ENCODE measurements at regions not wholly inside any gene's neighbourhood (a gene's known extent, or its start where the extent isn't known, plus 50 kb on each side); places are given as distances from the start of the nearest gene placed in this dataset.
"Not testable (repeated sequence)": the region's sequence is repeated elsewhere in the genome, so short reads cannot be mapped to it uniquely, and the experiment has no call there.

DNA sequence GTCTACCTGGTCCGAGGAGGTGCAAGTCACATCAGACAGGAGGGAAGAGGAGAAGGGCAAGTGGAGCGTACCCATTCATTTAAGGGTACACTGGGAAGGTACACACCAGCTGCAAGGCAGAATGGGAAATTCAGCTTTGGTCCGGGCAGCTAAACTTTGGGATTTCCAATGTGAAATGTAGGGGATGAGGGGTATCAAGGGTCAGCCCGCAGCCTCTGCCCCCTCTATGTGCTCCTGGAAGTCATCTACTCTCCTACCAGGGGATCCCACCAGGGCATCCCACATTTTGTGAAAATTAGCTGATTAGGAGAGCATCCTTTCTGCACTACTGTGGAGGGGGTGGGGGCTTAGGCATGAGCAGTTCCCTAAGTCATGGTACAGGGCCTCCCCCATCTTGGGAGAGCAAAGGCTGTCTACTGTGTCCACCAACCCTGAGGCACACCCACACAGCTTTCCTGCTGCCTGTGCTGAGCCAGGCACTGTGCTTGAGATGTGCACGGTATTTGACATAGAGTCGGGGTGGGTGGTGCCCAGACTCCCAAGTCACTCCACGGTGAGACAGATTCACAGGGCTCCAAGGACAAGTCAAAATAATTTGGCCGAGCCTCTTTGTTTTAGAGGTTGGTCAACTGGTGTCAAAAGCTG is 189.1 kb upstream of the SULF2 start:
- H3K4me3 Mint-ChIP-seq (ENCODE audit: unreplicated experiment) = no peak overlapping the region
- H3K36me3 Mint-ChIP-seq (ENCODE audit: insufficient read depth, unreplicated experiment) = no peaks in the 10 kb centered on the region
- no peak overlapping the region for H3K27ac Mint-ChIP-seq (ENCODE audit: low read depth, unreplicated experiment)
- H3K27me3 Mint-ChIP-seq (ENCODE audit: insufficient read depth, unreplicated experiment) = no peaks in the 10 kb centered on the region
- DNase-seq (ENCODE audit: unreplicated experiment) = no peak
- TF ChIP-seq, protein P1, sequence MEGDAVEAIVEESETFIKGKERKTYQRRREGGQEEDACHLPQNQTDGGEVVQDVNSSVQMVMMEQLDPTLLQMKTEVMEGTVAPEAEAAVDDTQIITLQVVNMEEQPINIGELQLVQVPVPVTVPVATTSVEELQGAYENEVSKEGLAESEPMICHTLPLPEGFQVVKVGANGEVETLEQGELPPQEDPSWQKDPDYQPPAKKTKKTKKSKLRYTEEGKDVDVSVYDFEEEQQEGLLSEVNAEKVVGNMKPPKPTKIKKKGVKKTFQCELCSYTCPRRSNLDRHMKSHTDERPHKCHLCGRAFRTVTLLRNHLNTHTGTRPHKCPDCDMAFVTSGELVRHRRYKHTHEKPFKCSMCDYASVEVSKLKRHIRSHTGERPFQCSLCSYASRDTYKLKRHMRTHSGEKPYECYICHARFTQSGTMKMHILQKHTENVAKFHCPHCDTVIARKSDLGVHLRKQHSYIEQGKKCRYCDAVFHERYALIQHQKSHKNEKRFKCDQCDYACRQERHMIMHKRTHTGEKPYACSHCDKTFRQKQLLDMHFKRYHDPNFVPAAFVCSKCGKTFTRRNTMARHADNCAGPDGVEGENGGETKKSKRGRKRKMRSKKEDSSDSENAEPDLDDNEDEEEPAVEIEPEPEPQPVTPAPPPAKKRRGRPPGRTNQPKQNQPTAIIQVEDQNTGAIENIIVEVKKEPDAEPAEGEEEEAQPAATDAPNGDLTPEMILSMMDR (IDR thresholded peaks at IDR 0.05; ENCODE audit: unreplicated experiment) = no peak
- intact Hi-C loops (cut with micrococcal nuclease) = no loop called here
- ChIA-PET CTCF (interaction anchor here (1.7 kb wide), 1 partner anchor 646 kb away, joined by 6 read pairs; no protein-coding TSS in a partner anchor), POLR2A (interaction anchor here (1.4 kb wide), 1 partner anchor 49 kb away, joined by 4 read pairs; no protein-coding TSS in a partner anchor)
- BruUV-seq (replicated peaks) = no TSS peak
- no peaks in the 10 kb centered on the region for H3K9me3 Mint-ChIP-seq (ENCODE audit: unreplicated experiment)
- peaks cover 6% of the 10 kb centered on the region for H3K4me1 Mint-ChIP-seq (ENCODE audit: insufficient read depth, unreplicated experiment)

DNA sequence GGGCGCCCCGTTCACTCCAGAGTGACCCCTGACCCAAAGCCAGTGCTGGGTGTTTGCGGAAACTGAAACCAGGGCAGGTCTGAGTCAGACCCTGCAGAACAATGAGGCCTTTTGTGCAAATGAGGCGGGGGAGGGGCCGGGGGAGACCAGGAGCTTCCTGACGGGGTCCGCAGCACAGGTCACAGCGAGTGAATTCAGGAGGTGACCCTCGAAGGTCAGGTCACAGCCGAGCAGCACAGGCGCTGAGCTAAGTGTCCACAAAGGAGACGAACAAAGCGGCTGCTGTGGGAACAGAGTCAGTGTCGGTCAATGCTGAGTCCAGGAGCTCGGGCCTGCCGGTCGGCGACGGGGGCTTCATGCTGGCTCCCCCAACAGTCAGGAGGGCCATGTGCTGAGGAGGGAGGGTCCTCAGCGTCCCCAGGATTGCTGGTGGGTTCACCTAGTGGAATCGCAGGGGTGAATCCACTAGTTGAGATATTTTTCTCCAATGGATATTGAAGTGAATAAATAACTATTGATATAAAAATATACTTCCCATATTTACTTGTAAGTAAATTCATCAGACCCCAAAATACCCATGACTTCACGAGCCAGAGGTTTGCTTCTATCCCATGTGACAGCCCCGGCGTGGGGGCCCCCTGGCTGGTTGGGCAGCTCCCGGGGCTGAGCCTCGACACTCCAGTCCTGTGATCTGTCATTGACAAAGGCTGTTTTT is 188.4 kb upstream of the SULF2 start:
- no peak for DNase-seq (ENCODE audit: unreplicated experiment)
- no TSS peak for BruUV-seq (replicated peaks)
- Mint-ChIP-seq H3K4me1 (ENCODE audit: insufficient read depth, unreplicated experiment) (peaks cover 6% of the 10 kb centered on the region), H3K27me3 (ENCODE audit: insufficient read depth, unreplicated experiment) (no peaks in the 10 kb centered on the region), H3K9me3 (ENCODE audit: unreplicated experiment) (no peaks in the 10 kb centered on the region), H3K4me3 (ENCODE audit: unreplicated experiment) (no peak overlapping the region), H3K36me3 (ENCODE audit: insufficient read depth, unreplicated experiment) (no peaks in the 10 kb centered on the region), H3K27ac (ENCODE audit: low read depth, unreplicated experiment) (no peak overlapping the region)
- intact Hi-C loops (cut with micrococcal nuclease) = no loop called here
- ChIA-PET POLR2A (no interaction called here), CTCF (interaction anchor here (0.7 to 1.7 kb wide), 2 partner anchors 161 to 647 kb away, joined by 3 to 6 read pairs; no protein-coding TSS in a partner anchor)
- TF ChIP-seq, protein P1 (IDR thresholded peaks at IDR 0.05; ENCODE audit: unreplicated experiment) = no peak

DNA sequence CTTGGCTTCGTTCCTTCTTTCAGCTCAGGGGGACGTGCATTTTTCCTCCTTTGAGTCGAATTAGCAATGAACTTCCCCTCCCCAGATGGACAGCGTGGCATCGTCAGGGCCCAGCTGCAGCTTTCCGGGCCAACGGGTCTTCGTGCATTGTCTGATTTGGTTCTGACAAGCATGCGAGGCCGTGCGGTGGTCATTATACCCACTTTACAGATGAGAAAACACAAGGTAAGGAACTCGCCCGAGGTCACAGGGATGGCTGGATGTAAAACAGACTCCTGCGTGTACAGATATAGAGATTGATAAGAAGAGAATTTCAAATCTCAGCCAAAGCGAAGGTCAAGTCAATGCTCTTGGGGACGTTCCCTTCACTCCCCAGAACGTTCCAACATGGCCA is 187.6 kb upstream of the SULF2 start:
- Mint-ChIP-seq H3K9me3 (ENCODE audit: unreplicated experiment) (no peaks in the 10 kb centered on the region), H3K27me3 (ENCODE audit: insufficient read depth, unreplicated experiment) (no peaks in the 10 kb centered on the region), H3K27ac (ENCODE audit: low read depth, unreplicated experiment) (no peak overlapping the region), H3K4me3 (ENCODE audit: unreplicated experiment) (no peak overlapping the region), H3K4me1 (ENCODE audit: insufficient read depth, unreplicated experiment) (peaks cover 6% of the 10 kb centered on the region), H3K36me3 (ENCODE audit: insufficient read depth, unreplicated experiment) (no peaks in the 10 kb centered on the region)
- BruUV-seq (replicated peaks) = no TSS peak
- intact Hi-C loops (cut with micrococcal nuclease) = no loop called here
- CTCF ChIA-PET = interaction anchor here (0.6 kb wide), 2 partner anchors 22 to 200 kb away, joined by 3 read pairs; no protein-coding TSS in a partner anchor
- no peak for DNase-seq (ENCODE audit: unreplicated experiment)
- POLR2A ChIA-PET = no interaction called here
- TF ChIP-seq, protein P1 (IDR thresholded peaks at IDR 0.05; ENCODE audit: unreplicated experiment) = no peak

DNA sequence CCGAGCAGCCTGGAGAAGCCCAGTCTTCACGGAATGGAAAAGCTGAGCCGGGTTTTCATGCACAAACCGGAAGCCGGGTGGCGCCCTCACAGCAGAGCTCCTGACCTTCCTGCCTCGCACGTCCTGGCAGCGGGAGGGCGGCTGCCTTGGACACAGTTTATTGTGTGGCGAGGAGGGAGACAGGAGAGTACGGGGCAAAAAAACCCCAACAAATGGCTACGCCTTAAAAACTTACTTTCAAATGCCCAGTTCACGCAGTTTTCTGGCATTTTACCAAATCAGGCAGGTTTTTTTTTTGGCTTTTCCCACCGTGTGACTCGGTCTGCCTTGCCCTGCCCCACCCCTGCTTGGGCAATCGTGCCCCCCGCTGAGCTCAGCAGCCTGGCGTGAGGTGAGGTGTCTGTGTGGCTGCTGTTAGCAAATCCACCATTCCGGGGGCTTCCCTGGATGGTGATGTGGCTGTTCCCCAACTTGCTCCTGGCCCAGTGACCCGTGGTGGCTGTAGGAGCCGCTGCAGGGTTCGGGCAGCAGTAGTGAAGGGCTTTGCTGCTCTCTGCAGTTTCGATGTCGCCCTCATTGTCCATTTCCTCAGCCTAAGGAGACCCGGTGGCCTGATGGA is 187.1 kb upstream of the SULF2 start:
- BruUV-seq (replicated peaks); POLR2A ChIA-PET; H3K4me1 Mint-ChIP-seq (ENCODE audit: insufficient read depth, unreplicated experiment); H3K9me3 Mint-ChIP-seq (ENCODE audit: unreplicated experiment); intact Hi-C loops (cut with micrococcal nuclease); H3K4me3 Mint-ChIP-seq (ENCODE audit: unreplicated experiment); H3K36me3 Mint-ChIP-seq (ENCODE audit: insufficient read depth, unreplicated experiment); H3K27me3 Mint-ChIP-seq (ENCODE audit: insufficient read depth, unreplicated experiment); H3K27ac Mint-ChIP-seq (ENCODE audit: low read depth, unreplicated experiment): not testable (repeated sequence)
- TF ChIP-seq, protein P1 (IDR thresholded peaks at IDR 0.05; ENCODE audit: unreplicated experiment) = peak; percentile 11
- CTCF ChIA-PET = interaction anchor here (0.6 kb wide), 2 partner anchors 23 to 201 kb away, joined by 3 read pairs; no protein-coding TSS in a partner anchor
- DNase-seq (ENCODE audit: unreplicated experiment) = peak; percentile 67

Measured in MCF 10A (cell line).